Smooth muscle cell (in vitro differentiated cells): ENCODE measurements at regions not wholly inside any gene's neighbourhood (a gene's known extent, or its start where the extent isn't known, plus 50 kb on each side); places are given as distances from the start of the nearest gene placed in this dataset.

Experiments used
- DNase-seq: peaks from one replicate; lab custom pipeline; 2025; ENCODE audit not compliant: unreplicated experiment; lab: John Stamatoyannopoulos, UW
- H2AFZ ChIP-seq: fragments of 200-600 bp; sonication (generic); 2 replicates; pipeline ENCODE4 v1.6.0; 2016; ENCODE audit warnings: antibody characterized with exemption, low read depth, mild to moderate bottlenecking
- H3F3A ChIP-seq: fragments of 200-600 bp; sonication (generic); 2 replicates; pipeline ENCODE4 v1.6.0; 2017; ENCODE audit warnings: antibody characterized with exemption, low read depth
- H3K27ac ChIP-seq: fragments of 200-600 bp; sonication (generic); 2 replicates; pipeline ENCODE4 v1.5.1; 2016; ENCODE audit warnings: low read depth, mild to moderate bottlenecking
- H3K27me3 ChIP-seq: fragments of 200-600 bp; sonication (generic); 2 replicates; pipeline ENCODE4 v1.6.1; 2016; ENCODE audit warnings: low read depth, mild to moderate bottlenecking
- H3K36me3 ChIP-seq: fragments of 200-600 bp; sonication (generic); 2 replicates; pipeline ENCODE4 v1.5.1; 2016; ENCODE audit warnings: low read depth
- H3K4me1 ChIP-seq: fragments of 200-600 bp; sonication (generic); 2 replicates; pipeline ENCODE4 v1.5.1; 2016; ENCODE audit warnings: low read depth
- H3K4me2 ChIP-seq: fragments of 200-600 bp; sonication (generic); 2 replicates; pipeline ENCODE4 v1.6.0; 2016; ENCODE audit warnings: mild to moderate bottlenecking
- H3K4me3 ChIP-seq: fragments of 200-600 bp; sonication (generic); 2 replicates; pipeline ENCODE4 v1.5.1; 2016; ENCODE audit warnings: mild to moderate bottlenecking
- H3K79me2 ChIP-seq: fragments of 200-600 bp; sonication (generic); 2 replicates; pipeline ENCODE4 v1.6.0; 2016; ENCODE audit warnings: low read depth, mild to moderate bottlenecking
- H3K9ac ChIP-seq: fragments of 200-600 bp; sonication (generic); 2 replicates; pipeline ENCODE4 v1.6.0; 2016; ENCODE audit warnings: low read depth
- H3K9me3 ChIP-seq: fragments of 200-600 bp; sonication (generic); replicated peaks from 2 replicates; pipeline ENCODE4 v1.5.1; 2016; ENCODE audit warnings: low read depth
- H4K20me1 ChIP-seq: fragments of 200-600 bp; sonication (generic); 2 replicates; pipeline ENCODE4 v1.6.0; 2016; ENCODE audit warnings: low read depth
- CTCF ChIP-seq: fragments of 200-600 bp; sonication (generic); IDR thresholded peaks from 2 replicates; pipeline ENCODE4 v1.5.1; 2017; ENCODE audit warnings: borderline replicate concordance, mild to moderate bottlenecking, antibody characterized with exemption; ENCODE audit not compliant: insufficient read depth, poor library complexity, severe bottlenecking
- WGBS: methylation state at CpG from one replicate; pipeline ENCODE4 v1.1.7; 2016; ENCODE audit warnings: low lambda C conversion rate; 5-methylcytosine and 5-hydroxymethylcytosine counted together

GRCh38 chr1:209420276-209420675 is 163.2 kb upstream of the CAMK1G start:
- H3F3A ChIP-seq, result no peaks in the 10 kb centered on the region
- H3K9me3 ChIP-seq, result no peaks in the 10 kb centered on the region
- no peak overlapping the region for H3K9ac ChIP-seq
- 81% methylated on average over 4 of the region's 4 CpGs for WGBS
- no peak for DNase-seq
- no peak overlapping the region for H3K27ac ChIP-seq
- no peak overlapping the region for H3K4me3 ChIP-seq
- H2AFZ ChIP-seq, result no peak overlapping the region
- no peaks in the 10 kb centered on the region for H3K79me2 ChIP-seq
- no peak overlapping the region for H3K4me2 ChIP-seq
- TF ChIP-seq CTCF, result no peak
- H3K27me3 ChIP-seq, result no peaks in the 10 kb centered on the region
- H4K20me1 ChIP-seq, result no peaks in the 10 kb centered on the region
- no peaks in the 10 kb centered on the region for H3K36me3 ChIP-seq
- peaks cover 30% of the 10 kb centered on the region for H3K4me1 ChIP-seq

GRCh38 chr1:209421186-209421585 is 162.3 kb upstream of the CAMK1G start:
- H3K79me2 ChIP-seq, result no peaks in the 10 kb centered on the region
- H2AFZ ChIP-seq, result no peak overlapping the region
- no peak overlapping the region for H3K4me3 ChIP-seq
- no peak overlapping the region for H3K27ac ChIP-seq
- H3K4me1 ChIP-seq, result peaks cover 27% of the 10 kb centered on the region
- no peaks in the 10 kb centered on the region for H4K20me1 ChIP-seq
- no peaks in the 10 kb centered on the region for H3K27me3 ChIP-seq
- H3K4me2 ChIP-seq, result no peak overlapping the region
- H3K9me3 ChIP-seq, result no peaks in the 10 kb centered on the region
- H3F3A ChIP-seq, result no peaks in the 10 kb centered on the region
- WGBS, result 90% methylated on average over 4 of the region's 4 CpGs
- no peak for DNase-seq
- TF ChIP-seq CTCF, result no peak
- no peaks in the 10 kb centered on the region for H3K36me3 ChIP-seq
- no peak overlapping the region for H3K9ac ChIP-seq

GRCh38 chr1:209421978-209422680 is 161.4 kb upstream of the CAMK1G start:
- Histone ChIP-seq H3K36me3 (no peaks in the 10 kb centered on the region), H3F3A (no peaks in the 10 kb centered on the region), H3K79me2 (no peaks in the 10 kb centered on the region), H3K4me1 (peaks cover 24% of the 10 kb centered on the region), H3K9me3 (no peaks in the 10 kb centered on the region), H2AFZ (no peak overlapping the region), H3K4me3 (no peak overlapping the region), H3K27me3 (no peaks in the 10 kb centered on the region), H3K4me2 (no peak overlapping the region), H4K20me1 (no peaks in the 10 kb centered on the region), H3K9ac (no peak overlapping the region), H3K27ac (no peak overlapping the region)
- no peak for DNase-seq
- TF ChIP-seq CTCF, result no peak
- 78% methylated on average over 5 of the region's 5 CpGs for WGBS

GRCh38 chr1:209425959-209426358 is 157.6 kb upstream of the CAMK1G start:
- Histone ChIP-seq H3K79me2 (no peaks in the 10 kb centered on the region), H3K9me3 (no peaks in the 10 kb centered on the region), H2AFZ (no peak overlapping the region), H4K20me1 (no peaks in the 10 kb centered on the region), H3F3A (no peaks in the 10 kb centered on the region), H3K4me2 (no peak overlapping the region), H3K4me1 (peaks cover 30% of the 10 kb centered on the region), H3K27me3 (no peaks in the 10 kb centered on the region), H3K36me3 (no peaks in the 10 kb centered on the region), H3K9ac (no peak overlapping the region), H3K27ac (no peak overlapping the region), H3K4me3 (no peak overlapping the region)
- DNase-seq, result no peak
- 97% methylated on average over 5 of the region's 5 CpGs for WGBS
- TF ChIP-seq CTCF, result no peak
